Naive thymus-derived CD8-positive, alpha-beta T cell (primary cell): ENCODE measurements at regions not wholly inside any gene's neighbourhood (a gene's known extent, or its start where the extent isn't known, plus 50 kb on each side); places are given as distances from the start of the nearest gene placed in this dataset.
A peak's percentile ranks its signal among the peaks of the same experiment; 100 is the strongest.
"Not testable (repeated sequence)": the region's sequence is repeated elsewhere in the genome, so short reads cannot be mapped to it uniquely, and the experiment has no call there.

Experiments used
- ATAC-seq, 2 donors: fragments of 150-1000 bp; cut with Tn5 transposase in 1 of 2; sonication (Bioruptor Pico), chemical (Tn5 transposase) in 1 of 2; 1 replicate in 1 of 2; 2 replicates in 1 of 2; pipeline ENCODE4 v1.10.0; 2021; ENCODE audit warnings: mild to moderate bottlenecking in 2 of 2, moderate library complexity in 2 of 2
- POLR2A ChIA-PET: fragments of 350-600 bp; sonication (Branson Sonifier 250); formaldehyde crosslinking; loops from one replicate; lab custom pipeline; 2021; ENCODE audit warnings: antibody characterized with exemption; lab: Charles Lee
- DNase-seq, 10 donors: peaks; one replicate each; pipeline versions ENCODE4 v3.0.0 to v3.0.0-alpha.2; 2020 to 2022
- H3K27ac Mint-ChIP-seq, 10 donors: one replicate each; pipeline ENCODE4 v1.8.0; 2020 to 2022; ENCODE audit warnings: mild to moderate bottlenecking in 10 of 10, mixed read lengths in 10 of 10, moderate library complexity in 4 of 10, inconsistent platforms in 1 of 10
- H3K27me3 Mint-ChIP-seq, 5 donors: one replicate each; pipeline ENCODE4 v1.8.0; 2021 to 2022; ENCODE audit warnings: mixed read lengths in 5 of 5
- H3K36me3 Mint-ChIP-seq, 3 donors: one replicate each; pipeline ENCODE4 v1.8.0; 2020 to 2022; ENCODE audit warnings: mixed read lengths in 3 of 3, mild to moderate bottlenecking in 2 of 3, inconsistent platforms in 1 of 3
- H3K4me1 Mint-ChIP-seq, 4 donors: one replicate each; pipeline ENCODE4 v1.8.0; 2021 to 2022; ENCODE audit warnings: mixed read lengths in 4 of 4
- H3K4me3 Mint-ChIP-seq, 10 donors: one replicate each; pipeline ENCODE4 v1.8.0; 2020 to 2022; ENCODE audit warnings: mild to moderate bottlenecking in 10 of 10, mixed read lengths in 10 of 10, moderate library complexity in 6 of 10, inconsistent platforms in 1 of 10
- H3K9me3 Mint-ChIP-seq, 9 donors: one replicate each; pipeline ENCODE4 v1.8.0; 2020 to 2022; ENCODE audit warnings: mixed read lengths in 9 of 9, mild to moderate bottlenecking in 3 of 9, inconsistent platforms in 1 of 9, moderate library complexity in 1 of 9

GRCh38 chr15:98333251-98333650, 315.1 kb upstream of the IGF1R start:
- POLR2A ChIA-PET: no interaction called here
- Mint-ChIP-seq H3K27ac (no peak overlapping the region), H3K27me3 (peaks cover 2 to 33% (median 22%) of the 10 kb centered on the region in 5 donors), H3K9me3 (peaks cover 0 to 5% (median 0%) of the 10 kb centered on the region in 9 donors), H3K4me1 (no peaks in the 10 kb centered on the region), H3K36me3 (no peaks in the 10 kb centered on the region), H3K4me3 (no peak overlapping the region)
- DNase-seq: no peak
- no peak for ATAC-seq

- no peaks in the 10 kb centered on the region for H3K36me3 Mint-ChIP-seq
- H3K4me3 Mint-ChIP-seq: no peak overlapping the region
- H3K27ac Mint-ChIP-seq: no peak overlapping the region
- no peak for ATAC-seq
- H3K27me3 Mint-ChIP-seq: peaks cover 2 to 53% (median 12%) of the 10 kb centered on the region in 5 donors
- POLR2A ChIA-PET: no interaction called here
- no peak for DNase-seq
- no peaks in the 10 kb centered on the region for H3K9me3 Mint-ChIP-seq
- no peaks in the 10 kb centered on the region for H3K4me1 Mint-ChIP-seq
Measured at GRCh38 chr15:98342911-98343310, 305.4 kb upstream of the IGF1R start.

- Mint-ChIP-seq H3K36me3 (no peaks in the 10 kb centered on the region), H3K4me1 (no peaks in the 10 kb centered on the region), H3K4me3 (no peak overlapping the region), H3K27ac (no peak overlapping the region), H3K27me3 (peaks cover 2 to 48% (median 8%) of the 10 kb centered on the region in 5 donors), H3K9me3 (no peaks in the 10 kb centered on the region)
- ATAC-seq (no peak), DNase-seq (no peak)
- POLR2A ChIA-PET: no interaction called here
Measured at GRCh38 chr15:98344591-98344990, 303.7 kb upstream of the IGF1R start.

GRCh38 chr15:98347001-98347400, 301.3 kb upstream of the IGF1R start:
- POLR2A ChIA-PET: no interaction called here

GRCh38 chr15:98347866-98348265, 300.5 kb upstream of the IGF1R start:
- no peak for ATAC-seq
- Mint-ChIP-seq H3K27me3 (peaks cover 5 to 57% (median 15%) of the 10 kb centered on the region in 5 donors), H3K27ac (no peak overlapping the region), H3K4me1 (no peaks in the 10 kb centered on the region), H3K36me3 (no peaks in the 10 kb centered on the region), H3K4me3 (no peak overlapping the region), H3K9me3 (no peaks in the 10 kb centered on the region)
- DNase-seq: no peak
- POLR2A ChIA-PET: no interaction called here

More at GRCh38 chr15:98347001-98347400, 301.3 kb upstream of the IGF1R start:
- Mint-ChIP-seq H3K9me3 (no peaks in the 10 kb centered on the region), H3K4me1 (no peaks in the 10 kb centered on the region), H3K27me3 (peaks cover 6 to 57% (median 14%) of the 10 kb centered on the region in 5 donors), H3K4me3 (no peak overlapping the region), H3K36me3 (no peaks in the 10 kb centered on the region), H3K27ac (no peak overlapping the region)
- ATAC-seq (no peak), DNase-seq (no peak)

GRCh38 chr15:98350276-98350675, 298.1 kb upstream of the IGF1R start:
- POLR2A ChIA-PET: no interaction called here
- no peak for DNase-seq
- H3K9me3 Mint-ChIP-seq: peaks cover 0 to 5% (median 0%) of the 10 kb centered on the region in 9 donors
- no peaks in the 10 kb centered on the region for H3K36me3 Mint-ChIP-seq
- H3K27me3 Mint-ChIP-seq: peaks cover 5 to 64% (median 10%) of the 10 kb centered on the region in 5 donors
- H3K4me3 Mint-ChIP-seq: no peak overlapping the region
- no peaks in the 10 kb centered on the region for H3K4me1 Mint-ChIP-seq
- no peak overlapping the region for H3K27ac Mint-ChIP-seq
- ATAC-seq: no peak

- DNase-seq, POLR2A ChIA-PET, ATAC-seq, H3K36me3 Mint-ChIP-seq, H3K27ac Mint-ChIP-seq, H3K4me1 Mint-ChIP-seq, H3K4me3 Mint-ChIP-seq: not testable (repeated sequence)
- Mint-ChIP-seq H3K27me3 (peaks cover 3 to 24% (median 7%) of the 10 kb centered on the region in 5 donors), H3K9me3 (peaks cover 0 to 23% (median 8%) of the 10 kb centered on the region in 9 donors)
Measured at GRCh38 chr15:98358274-98358673, 290.1 kb upstream of the IGF1R start.

- DNase-seq: no peak
- no peak for ATAC-seq
- H3K27me3 Mint-ChIP-seq: peaks cover 2 to 17% (median 5%) of the 10 kb centered on the region in 5 donors
- H3K27ac Mint-ChIP-seq: peak overlapping the region in 1 of 10 donors; percentile 5
- H3K4me1 Mint-ChIP-seq: no peaks in the 10 kb centered on the region
- peaks cover 0 to 23% (median 8%) of the 10 kb centered on the region in 9 donors for H3K9me3 Mint-ChIP-seq
- H3K36me3 Mint-ChIP-seq: no peaks in the 10 kb centered on the region
- POLR2A ChIA-PET: no interaction called here
- H3K4me3 Mint-ChIP-seq: no peak overlapping the region
Measured at GRCh38 chr15:98358971-98359370, 289.4 kb upstream of the IGF1R start.

- no peak overlapping the region for H3K4me3 Mint-ChIP-seq
- POLR2A ChIA-PET: no interaction called here
- no peak for ATAC-seq
- H3K9me3 Mint-ChIP-seq: peaks cover 0 to 4% (median 0%) of the 10 kb centered on the region in 9 donors
- no peaks in the 10 kb centered on the region for H3K36me3 Mint-ChIP-seq
- DNase-seq: no peak
- no peak overlapping the region for H3K27ac Mint-ChIP-seq
- H3K4me1 Mint-ChIP-seq: no peaks in the 10 kb centered on the region
- peaks cover 0 to 10% (median 0%) of the 10 kb centered on the region in 5 donors for H3K27me3 Mint-ChIP-seq
Measured at GRCh38 chr15:98363416-98363815, 284.9 kb upstream of the IGF1R start.

GRCh38 chr15:98363955-98364354, 284.4 kb upstream of the IGF1R start:
- no peak overlapping the region for H3K27ac Mint-ChIP-seq
- H3K4me3 Mint-ChIP-seq: no peak overlapping the region
- H3K36me3 Mint-ChIP-seq: no peaks in the 10 kb centered on the region
- H3K27me3 Mint-ChIP-seq: peaks cover 0 to 8% (median 2%) of the 10 kb centered on the region in 5 donors
- POLR2A ChIA-PET: no interaction called here
- DNase-seq (no peak), ATAC-seq (no peak)
- no peaks in the 10 kb centered on the region for H3K4me1 Mint-ChIP-seq
- peaks cover 0 to 4% (median 0%) of the 10 kb centered on the region in 9 donors for H3K9me3 Mint-ChIP-seq

GRCh38 chr15:98369081-98369716, 279.1 kb upstream of the IGF1R start:
- no peak for ATAC-seq
- Mint-ChIP-seq H3K36me3 (no peaks in the 10 kb centered on the region), H3K27me3 (peaks cover 5 to 35% (median 9%) of the 10 kb centered on the region in 5 donors), H3K27ac (no peak overlapping the region), H3K9me3 (peaks cover 0 to 3% (median 0%) of the 10 kb centered on the region in 9 donors), H3K4me3 (no peak overlapping the region), H3K4me1 (no peaks in the 10 kb centered on the region)
- POLR2A ChIA-PET: no interaction called here
- DNase-seq: no peak

GRCh38 chr15:98375513-98376340, 272.6 kb upstream of the IGF1R start:
- H3K36me3 Mint-ChIP-seq: peaks cover 0 to 14% (median 0%) of the 10 kb centered on the region in 3 donors
- H3K4me3 Mint-ChIP-seq: no peak overlapping the region
- POLR2A ChIA-PET: no interaction called here
- peaks cover 0 to 6% (median 1%) of the 10 kb centered on the region in 4 donors for H3K4me1 Mint-ChIP-seq
- peaks cover 7 to 52% (median 12%) of the 10 kb centered on the region in 5 donors for H3K27me3 Mint-ChIP-seq
- no peak overlapping the region for H3K27ac Mint-ChIP-seq
- ATAC-seq (no peak), DNase-seq (no peak)
- peaks cover 3 to 40% (median 9%) of the 10 kb centered on the region in 9 donors for H3K9me3 Mint-ChIP-seq

GRCh38 chr15:98380721-98381120, 267.6 kb upstream of the IGF1R start:
- POLR2A ChIA-PET: no interaction called here
- Mint-ChIP-seq H3K27me3 (peaks cover 9 to 48% (median 21%) of the 10 kb centered on the region in 5 donors), H3K36me3 (peaks cover 0 to 14% (median 0%) of the 10 kb centered on the region in 3 donors), H3K4me3 (no peak overlapping the region), H3K27ac (no peak overlapping the region), H3K4me1 (peaks cover 0 to 6% (median 1%) of the 10 kb centered on the region in 4 donors), H3K9me3 (peaks cover 0 to 43% (median 11%) of the 10 kb centered on the region in 9 donors)
- ATAC-seq (no peak), DNase-seq (no peak)
